BLaER1 (cell line): ENCODE measurements at regions not wholly inside any gene's neighbourhood (a gene's known extent, or its start where the extent isn't known, plus 50 kb on each side); places are given as distances from the start of the nearest gene placed in this dataset.

Experiments used
- H3K27ac ChIP-seq: shearing (Covaris generic); formaldehyde crosslinking; 2 replicates; pipeline ENCODE4 v1.8.1; 2022
- H3K27me3 ChIP-seq: shearing (Covaris generic); formaldehyde crosslinking; 2 replicates; pipeline ENCODE4 v1.8.1; 2022
- H3K36me3 ChIP-seq: shearing (Covaris generic); formaldehyde crosslinking; 2 replicates; pipeline ENCODE4 v1.8.1; 2022
- H3K4me1 ChIP-seq: shearing (Covaris generic); formaldehyde crosslinking; 2 replicates; pipeline ENCODE4 v1.8.1; 2022
- H3K4me2 ChIP-seq: shearing (Covaris generic); formaldehyde crosslinking; 2 replicates; pipeline ENCODE4 v1.8.1; 2022
- H3K4me3 ChIP-seq: shearing (Covaris generic); formaldehyde crosslinking; 2 replicates; pipeline ENCODE4 v1.8.1; 2022
- H3K9ac ChIP-seq: shearing (Covaris generic); formaldehyde crosslinking; 2 replicates; pipeline ENCODE4 v1.8.1; 2022
- H3K9me3 ChIP-seq: shearing (Covaris generic); formaldehyde crosslinking; 2 replicates; pipeline ENCODE4 v1.8.1; 2022
- H4K20me1 ChIP-seq: shearing (Covaris generic); formaldehyde crosslinking; 2 replicates; pipeline ENCODE4 v1.8.1; 2022
- Cebpa-rat ChIP-seq: shearing (Covaris generic); IDR thresholded peaks from 2 replicates; pipeline ENCODE4 v1.8.1; 2022

- Histone ChIP-seq H3K4me1 (no peaks in the 10 kb centered on the region), H3K27ac (no peak overlapping the region), H3K27me3 (no peaks in the 10 kb centered on the region), H3K4me3 (no peak overlapping the region), H4K20me1 (no peaks in the 10 kb centered on the region), H3K9me3 (no peaks in the 10 kb centered on the region), H3K9ac (no peak overlapping the region), H3K36me3 (no peaks in the 10 kb centered on the region), H3K4me2 (no peak overlapping the region)
- no peak for TF ChIP-seq Cebpa-rat
Observed at GRCh38 chr14:96681829-96682228, 115.4 kb upstream of the VRK1 start.

- Histone ChIP-seq H3K27ac (no peak overlapping the region), H3K9ac (no peak overlapping the region), H4K20me1 (no peaks in the 10 kb centered on the region), H3K27me3 (no peaks in the 10 kb centered on the region), H3K9me3 (no peaks in the 10 kb centered on the region), H3K36me3 (no peaks in the 10 kb centered on the region), H3K4me2 (no peak overlapping the region), H3K4me1 (no peaks in the 10 kb centered on the region), H3K4me3 (no peak overlapping the region)
- no peak for TF ChIP-seq Cebpa-rat
Observed at GRCh38 chr14:96682401-96682800, 114.8 kb upstream of the VRK1 start.

- H3K27me3 ChIP-seq: no peaks in the 10 kb centered on the region
- no peak overlapping the region for H3K27ac ChIP-seq
- H3K4me2 ChIP-seq: no peak overlapping the region
- no peak for TF ChIP-seq Cebpa-rat
- no peak overlapping the region for H3K9ac ChIP-seq
- H3K9me3 ChIP-seq: no peaks in the 10 kb centered on the region
- H4K20me1 ChIP-seq: no peaks in the 10 kb centered on the region
- H3K4me3 ChIP-seq: no peak overlapping the region
- H3K36me3 ChIP-seq: no peaks in the 10 kb centered on the region
- no peaks in the 10 kb centered on the region for H3K4me1 ChIP-seq
Observed at GRCh38 chr14:96683562-96684289, 113.5 kb upstream of the VRK1 start.

GRCh38 chr14:96686126-96686525 lies 111.1 kb upstream of the VRK1 start:
- H3K9me3 ChIP-seq: no peaks in the 10 kb centered on the region
- no peaks in the 10 kb centered on the region for H3K36me3 ChIP-seq
- no peak overlapping the region for H3K27ac ChIP-seq
- H3K4me2 ChIP-seq: no peak overlapping the region
- H3K4me3 ChIP-seq: no peak overlapping the region
- H3K4me1 ChIP-seq: no peaks in the 10 kb centered on the region
- no peak overlapping the region for H3K9ac ChIP-seq
- no peaks in the 10 kb centered on the region for H3K27me3 ChIP-seq
- no peaks in the 10 kb centered on the region for H4K20me1 ChIP-seq
- no peak for TF ChIP-seq Cebpa-rat

GRCh38 chr14:96688629-96689028 lies 108.6 kb upstream of the VRK1 start:
- H3K27me3 ChIP-seq: no peaks in the 10 kb centered on the region
- no peak overlapping the region for H3K9ac ChIP-seq
- no peaks in the 10 kb centered on the region for H4K20me1 ChIP-seq
- H3K4me3 ChIP-seq: no peak overlapping the region
- no peak overlapping the region for H3K27ac ChIP-seq
- H3K4me2 ChIP-seq: no peak overlapping the region
- no peak for TF ChIP-seq Cebpa-rat
- H3K36me3 ChIP-seq: no peaks in the 10 kb centered on the region
- no peaks in the 10 kb centered on the region for H3K9me3 ChIP-seq
- H3K4me1 ChIP-seq: no peaks in the 10 kb centered on the region

- Histone ChIP-seq H3K4me1 (no peaks in the 10 kb centered on the region), H3K9ac (no peak overlapping the region), H3K4me3 (no peak overlapping the region), H3K27me3 (no peaks in the 10 kb centered on the region), H4K20me1 (no peaks in the 10 kb centered on the region), H3K27ac (no peak overlapping the region), H3K36me3 (no peaks in the 10 kb centered on the region), H3K4me2 (no peak overlapping the region), H3K9me3 (no peaks in the 10 kb centered on the region)
- TF ChIP-seq Cebpa-rat: no peak
Observed at GRCh38 chr14:96690713-96691383, 106.3 kb upstream of the VRK1 start.

GRCh38 chr14:96693252-96693820 lies 103.8 kb upstream of the VRK1 start:
- no peak for TF ChIP-seq Cebpa-rat
- Histone ChIP-seq H3K4me2 (no peak overlapping the region), H3K9me3 (no peaks in the 10 kb centered on the region), H3K27me3 (no peaks in the 10 kb centered on the region), H3K27ac (no peak overlapping the region), H3K36me3 (no peaks in the 10 kb centered on the region), H3K4me1 (no peaks in the 10 kb centered on the region), H3K4me3 (no peak overlapping the region), H4K20me1 (no peaks in the 10 kb centered on the region), H3K9ac (no peak overlapping the region)

GRCh38 chr14:96693987-96694386 lies 103.2 kb upstream of the VRK1 start:
- no peaks in the 10 kb centered on the region for H4K20me1 ChIP-seq
- no peak overlapping the region for H3K27ac ChIP-seq
- H3K27me3 ChIP-seq: no peaks in the 10 kb centered on the region
- H3K4me2 ChIP-seq: no peak overlapping the region
- no peaks in the 10 kb centered on the region for H3K4me1 ChIP-seq
- no peaks in the 10 kb centered on the region for H3K36me3 ChIP-seq
- H3K9ac ChIP-seq: no peak overlapping the region
- H3K4me3 ChIP-seq: no peak overlapping the region
- H3K9me3 ChIP-seq: no peaks in the 10 kb centered on the region
- TF ChIP-seq Cebpa-rat: no peak

- Histone ChIP-seq H3K9ac (no peak overlapping the region), H3K27me3 (no peaks in the 10 kb centered on the region), H3K4me2 (no peak overlapping the region)
Observed at GRCh38 chr14:96698960-96699539, 98.1 kb upstream of the VRK1 start.

GRCh38 chr14:96699666-96700065 lies 97.5 kb upstream of the VRK1 start:
- TF ChIP-seq Cebpa-rat: no peak
- Histone ChIP-seq H3K9me3 (no peaks in the 10 kb centered on the region), H4K20me1 (no peaks in the 10 kb centered on the region), H3K9ac (no peak overlapping the region), H3K27ac (no peak overlapping the region), H3K27me3 (no peaks in the 10 kb centered on the region), H3K4me3 (no peak overlapping the region), H3K4me2 (no peak overlapping the region), H3K4me1 (no peaks in the 10 kb centered on the region), H3K36me3 (no peaks in the 10 kb centered on the region)

More at GRCh38 chr14:96698960-96699539, 98.1 kb upstream of the VRK1 start:
- H4K20me1 ChIP-seq: no peaks in the 10 kb centered on the region
- no peak overlapping the region for H3K27ac ChIP-seq
- no peaks in the 10 kb centered on the region for H3K4me1 ChIP-seq
- no peaks in the 10 kb centered on the region for H3K9me3 ChIP-seq
- H3K4me3 ChIP-seq: no peak overlapping the region
- TF ChIP-seq Cebpa-rat: no peak
- H3K36me3 ChIP-seq: no peaks in the 10 kb centered on the region
